KMS-11 (cell line): ENCODE measurements at regions not wholly inside any gene's neighbourhood (a gene's known extent, or its start where the extent isn't known, plus 50 kb on each side); places are given as distances from the start of the nearest gene placed in this dataset.

Experiments used
- H2AFZ ChIP-seq: fragments of 200-600 bp; sonication (generic); 2 replicates; pipeline ENCODE4 v1.6.1; 2016; ENCODE audit warnings: antibody characterized with exemption, mixed run types, low read depth
- H3K27ac ChIP-seq: fragments of 200-600 bp; sonication (generic); 2 replicates; pipeline ENCODE4 v1.6.1; 2016; ENCODE audit warnings: mild to moderate bottlenecking, mixed run types
- H3K27me3 ChIP-seq: fragments of 200-600 bp; sonication (generic); 2 replicates; pipeline ENCODE4 v1.6.1; 2017; ENCODE audit warnings: mild to moderate bottlenecking, low read depth, mixed run types, moderate library complexity; ENCODE audit not compliant: insufficient read depth
- H3K36me3 ChIP-seq: fragments of 200-600 bp; sonication (generic); 2 replicates; pipeline ENCODE4 v1.6.1; 2017; ENCODE audit warnings: mild to moderate bottlenecking, mixed run types; ENCODE audit not compliant: insufficient read depth
- H3K4me1 ChIP-seq: fragments of 200-600 bp; sonication (generic); 2 replicates; pipeline ENCODE4 v1.6.1; 2016; ENCODE audit warnings: mild to moderate bottlenecking, low read depth, mixed run types; ENCODE audit not compliant: poor library complexity, severe bottlenecking
- H3K4me2 ChIP-seq: fragments of 200-600 bp; sonication (generic); 2 replicates; pipeline ENCODE4 v1.7.0; 2016; ENCODE audit warnings: mild to moderate bottlenecking, mixed run types
- H3K4me3 ChIP-seq: fragments of 200-600 bp; sonication (generic); IDR thresholded peaks from 2 replicates; pipeline ENCODE4 v1.6.1; 2017; ENCODE audit warnings: low read depth, low read length, mixed read lengths; ENCODE audit not compliant: insufficient read depth
- H3K79me2 ChIP-seq: fragments of 200-600 bp; sonication (generic); 2 replicates; pipeline ENCODE4 v1.6.1; 2016; ENCODE audit warnings: low read depth, mixed run types; ENCODE audit not compliant: insufficient read depth
- H3K9ac ChIP-seq: fragments of 200-600 bp; sonication (generic); 2 replicates; pipeline ENCODE4 v1.6.1; 2016; ENCODE audit warnings: mild to moderate bottlenecking, mixed run types
- H4K20me1 ChIP-seq: fragments of 200-600 bp; sonication (generic); 2 replicates; pipeline ENCODE4 v1.6.1; 2016; ENCODE audit warnings: mild to moderate bottlenecking, mixed run types; ENCODE audit not compliant: insufficient read depth
- CTCF ChIP-seq: fragments of 200-600 bp; sonication (generic); conservative IDR thresholded peaks from 2 replicates; pipeline ENCODE4 v1.6.1; 2017; ENCODE audit warnings: low read depth, mild to moderate bottlenecking, antibody characterized with exemption, low read length, moderate library complexity, mixed read lengths

GRCh38 chr12:124442772-124443445 is 124.5 kb downstream of the NCOR2 start:
- H3K27me3 ChIP-seq, result no peaks in the 10 kb centered on the region
- H3K27ac ChIP-seq, result no peak overlapping the region
- no peak overlapping the region for H3K4me3 ChIP-seq
- no peak overlapping the region for H2AFZ ChIP-seq
- no peaks in the 10 kb centered on the region for H3K36me3 ChIP-seq
- H3K4me2 ChIP-seq, result no peak overlapping the region
- no peak overlapping the region for H3K9ac ChIP-seq
- no peak for TF ChIP-seq CTCF
- H3K4me1 ChIP-seq, result no peaks in the 10 kb centered on the region
- no peaks in the 10 kb centered on the region for H4K20me1 ChIP-seq
- no peaks in the 10 kb centered on the region for H3K79me2 ChIP-seq

GRCh38 chr12:124442281-124442680 is 125.1 kb downstream of the NCOR2 start:
- TF ChIP-seq CTCF, result no peak
- no peaks in the 10 kb centered on the region for H3K36me3 ChIP-seq
- H4K20me1 ChIP-seq, result no peaks in the 10 kb centered on the region
- no peak overlapping the region for H2AFZ ChIP-seq
- no peaks in the 10 kb centered on the region for H3K79me2 ChIP-seq
- H3K27me3 ChIP-seq, result no peaks in the 10 kb centered on the region
- no peak overlapping the region for H3K9ac ChIP-seq
- H3K27ac ChIP-seq, result no peak overlapping the region
- H3K4me3 ChIP-seq, result no peak overlapping the region
- H3K4me1 ChIP-seq, result no peaks in the 10 kb centered on the region
- H3K4me2 ChIP-seq, result no peak overlapping the region

- no peaks in the 10 kb centered on the region for H3K4me1 ChIP-seq
- no peak overlapping the region for H3K4me3 ChIP-seq
- no peak overlapping the region for H3K27ac ChIP-seq
- H3K4me2 ChIP-seq, result no peak overlapping the region
- TF ChIP-seq CTCF, result no peak
- H2AFZ ChIP-seq, result no peak overlapping the region
- H3K27me3 ChIP-seq, result no peaks in the 10 kb centered on the region
- H3K79me2 ChIP-seq, result no peaks in the 10 kb centered on the region
- H4K20me1 ChIP-seq, result no peaks in the 10 kb centered on the region
- no peak overlapping the region for H3K9ac ChIP-seq
- H3K36me3 ChIP-seq, result no peaks in the 10 kb centered on the region
These were observed 125.8 kb downstream of the NCOR2 start for GRCh38 chr12:124441443-124442194.

- Histone ChIP-seq H3K27ac (no peak overlapping the region), H3K9ac (no peak overlapping the region), H4K20me1 (no peaks in the 10 kb centered on the region), H3K27me3 (no peaks in the 10 kb centered on the region), H3K36me3 (no peaks in the 10 kb centered on the region), H3K4me3 (no peak overlapping the region), H2AFZ (no peak overlapping the region), H3K4me2 (no peak overlapping the region), H3K79me2 (no peaks in the 10 kb centered on the region), H3K4me1 (no peaks in the 10 kb centered on the region)
- TF ChIP-seq CTCF, result no peak
These were observed 126.5 kb downstream of the NCOR2 start for GRCh38 chr12:124440841-124441381.
